ENCODE measurements at regions not wholly inside any gene's neighbourhood (a gene's known extent, or its start where the extent isn't known, plus 50 kb on each side); places are given as distances from the start of the nearest gene placed in this dataset.

- POLR2A ChIA-PET (ENCODE audit: unreplicated experiment): no interaction called here
- CTCF ChIA-PET: interaction anchor here (0.5 kb wide), 1 partner anchor 1768 kb away, joined by 5 read pairs; no protein-coding TSS in a partner anchor
- Histone ChIP-seq H2BK20ac (ENCODE audit: low read depth, low read length) (no peak overlapping the region), H3K9me3 (ENCODE audit: control insufficient read depth, insufficient read depth, low read length) (peaks cover 2% of the 10 kb centered on the region; the same call in 1 of the 2 replicates), H4K5ac (ENCODE audit: low read depth, low read length) (no peak overlapping the region), H2BK120ac (ENCODE audit: low read depth, low read length) (no peak overlapping the region), H3K18ac (ENCODE audit: low read depth, low read length) (no peak overlapping the region), H3K9me1 (ENCODE audit: insufficient read depth, low read length) (no peaks in the 10 kb centered on the region), H3K4me1 (ENCODE audit: control insufficient read depth, insufficient read depth, low read length) (no peaks in the 10 kb centered on the region), H4K91ac (ENCODE audit: insufficient read depth, low read depth, low read length) (no peak overlapping the region), H3K9ac (ENCODE audit: low read depth, low read length) (no peak overlapping the region), H2AK5ac (ENCODE audit: low read depth, low read length) (no peak overlapping the region), H2BK5ac (ENCODE audit: low read depth, low read length, poor library complexity, severe bottlenecking) (no peak overlapping the region), H3K4me2 (ENCODE audit: low read depth, low read length) (no peak overlapping the region), H3K27ac (ENCODE audit: insufficient read depth, low read length) (no peak overlapping the region), H3K14ac (replicated peaks; ENCODE audit: low read depth, low read length) (no peak overlapping the region; the same call in 1 of the 2 replicates), H3K56ac (ENCODE audit: extremely low read depth, insufficient read depth, low read length) (no peak overlapping the region), H2BK15ac (ENCODE audit: low read depth, low read length) (no peak overlapping the region), H3K79me1 (ENCODE audit: low read depth in 1 of 2, low read length in 2 of 2) (no peaks in the 10 kb centered on the region), H3K36me3 (ENCODE audit: control insufficient read depth, insufficient read depth, low read length) (no peaks in the 10 kb centered on the region), H2AFZ (replicated peaks; ENCODE audit: low read length, poor library complexity) (no peak overlapping the region), H3K4me3 (ENCODE audit: insufficient read depth, low read depth, low read length) (no peak overlapping the region), H3K4ac (ENCODE audit: low read depth, low read length) (no peak overlapping the region), H2AK9ac (replicated peaks; ENCODE audit: low read depth, low read length, poor library complexity) (no peak overlapping the region), H3K23ac (ENCODE audit: low read depth, low read length) (no peak overlapping the region), H4K8ac (ENCODE audit: low read depth in 2 of 2, low read length in 2 of 2) (no peak overlapping the region), H3K27me3 (ENCODE audit: control insufficient read depth, insufficient read depth, low read length) (no peaks in the 10 kb centered on the region), H4K20me1 (ENCODE audit: insufficient read depth, low read length) (no peaks in the 10 kb centered on the region)
- no CpG with 5 or more reads among the region's 5 CpGs for WGBS, 2 experiments (ENCODE audit: extremely low coverage in 2 of 2, insufficient read length in 1 of 2)
- no TSS peak for BruUV-seq (replicated peaks)
- DNase-seq (no peak), ATAC-seq (ENCODE audit: low read depth) (no peak)
- no peak for TF ChIP-seq SMC3 (IDR thresholded peaks at IDR 0.05; ENCODE audit: low read depth, low read length)
- TF ChIP-seq MXI1 (IDR thresholded peaks at IDR 0.05; ENCODE audit: borderline replicate concordance, low read depth, low read length): no peak
- no peak for TF ChIP-seq RCOR1 (IDR thresholded peaks at IDR 0.05; ENCODE audit: insufficient replicate concordance, low read length)
- no peak for TF ChIP-seq CHD1 (IDR thresholded peaks at IDR 0.05; ENCODE audit: low read depth, low read length)
- no peak for TF ChIP-seq FOS (IDR thresholded peaks at IDR 0.05; ENCODE audit: low read depth, low read length)
- TF ChIP-seq CTCF (conservative IDR thresholded peaks at IDR 0.05; ENCODE audit: low read depth, low read length): no peak
- TF ChIP-seq, protein P1, sequence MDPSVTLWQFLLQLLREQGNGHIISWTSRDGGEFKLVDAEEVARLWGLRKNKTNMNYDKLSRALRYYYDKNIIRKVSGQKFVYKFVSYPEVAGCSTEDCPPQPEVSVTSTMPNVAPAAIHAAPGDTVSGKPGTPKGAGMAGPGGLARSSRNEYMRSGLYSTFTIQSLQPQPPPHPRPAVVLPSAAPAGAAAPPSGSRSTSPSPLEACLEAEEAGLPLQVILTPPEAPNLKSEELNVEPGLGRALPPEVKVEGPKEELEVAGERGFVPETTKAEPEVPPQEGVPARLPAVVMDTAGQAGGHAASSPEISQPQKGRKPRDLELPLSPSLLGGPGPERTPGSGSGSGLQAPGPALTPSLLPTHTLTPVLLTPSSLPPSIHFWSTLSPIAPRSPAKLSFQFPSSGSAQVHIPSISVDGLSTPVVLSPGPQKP (IDR thresholded peaks at IDR 0.05; ENCODE audit: borderline replicate concordance, low read depth, low read length): no peak
- TF ChIP-seq, protein P2, sequence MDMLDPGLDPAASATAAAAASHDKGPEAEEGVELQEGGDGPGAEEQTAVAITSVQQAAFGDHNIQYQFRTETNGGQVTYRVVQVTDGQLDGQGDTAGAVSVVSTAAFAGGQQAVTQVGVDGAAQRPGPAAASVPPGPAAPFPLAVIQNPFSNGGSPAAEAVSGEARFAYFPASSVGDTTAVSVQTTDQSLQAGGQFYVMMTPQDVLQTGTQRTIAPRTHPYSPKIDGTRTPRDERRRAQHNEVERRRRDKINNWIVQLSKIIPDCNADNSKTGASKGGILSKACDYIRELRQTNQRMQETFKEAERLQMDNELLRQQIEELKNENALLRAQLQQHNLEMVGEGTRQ (IDR thresholded peaks at IDR 0.05; ENCODE audit: low read depth, low read length): no peak
- no peak for TF ChIP-seq BHLHE40 (IDR thresholded peaks at IDR 0.05; ENCODE audit: low read depth, low read length)
- no peak for TF ChIP-seq MAZ (IDR thresholded peaks at IDR 0.05; ENCODE audit: borderline replicate concordance, low read depth, low read length)
- TF ChIP-seq RAD21 (IDR thresholded peaks at IDR 0.05; ENCODE audit: low read length): no peak
- TF ChIP-seq CEBPB (IDR thresholded peaks at IDR 0.05; ENCODE audit: low read depth, low read length): no peak
- intact Hi-C loops (cut with micrococcal nuclease) (no loop called here), dilution Hi-C loops (cut with HindIII; ENCODE audit: low sequenced_read_pairs, unreplicated experiment) (no loop called here), in situ Hi-C loops (cut with MboI; ENCODE audit: low sequenced_read_pairs) (no loop called here)
These were observed 304.8 kb downstream of the PCNX1 start for GRCh38 chr14:71212093-71212492.
